HEK293 (cell line): ENCODE measurements at regions not wholly inside any gene's neighbourhood (a gene's known extent, or its start where the extent isn't known, plus 50 kb on each side); places are given as distances from the start of the nearest gene placed in this dataset.

Experiments used
- CTCF ChIA-PET: fragments of 350-600 bp; formaldehyde crosslinking; extraction: SDS; loops from one replicate; lab custom pipeline; 2021; ENCODE audit warnings: antibody characterized with exemption; lab: Yijun Ruan, JAX
- POLR2A ChIA-PET: fragments of 300-600 bp; formaldehyde crosslinking; extraction: SDS; loops from one replicate; lab custom pipeline; 2020; ENCODE audit warnings: antibody characterized with exemption, inconsistent platforms; lab: Yijun Ruan, JAX
- H3K27ac ChIP-seq: fragments of 200-500 bp; sonication (Bioruptor generic); 2 replicates; pipeline ENCODE4 v1.5.1; 2014; ENCODE audit warnings: low read depth, low read length, control low read depth, inconsistent platforms; ENCODE audit errors: extremely low read depth
- H3K36me3 ChIP-seq, 2 experiments: fragments of 200-500 bp in 1 of 2; sonication (Bioruptor generic) in 1 of 2; 1 replicate in 1 of 2; 2 replicates in 1 of 2; pipeline ENCODE4 v1.5.1; 2014 to 2017; ENCODE audit warnings: inconsistent platforms in 2 of 2, low read length in 2 of 2; ENCODE audit not compliant: control insufficient read depth in 2 of 2, insufficient read depth in 1 of 2
- H3K4me1 ChIP-seq: fragments of 200-500 bp; sonication (Bioruptor generic); 2 replicates; pipeline ENCODE4 v1.5.1; 2014; ENCODE audit warnings: mild to moderate bottlenecking, low read length, inconsistent platforms; ENCODE audit not compliant: control insufficient read depth, insufficient read depth
- H3K4me3 ChIP-seq: 2 replicates; pipeline ENCODE4 v1.5.1; 2011; ENCODE audit warnings: low read depth, mild to moderate bottlenecking, control low read depth, low read length, moderate library complexity
- H3K9me3 ChIP-seq: fragments of 200-500 bp; sonication (Bioruptor generic); 2 replicates; pipeline ENCODE4 v1.5.1; 2014; ENCODE audit warnings: low read depth, low read length, inconsistent platforms; ENCODE audit not compliant: control insufficient read depth, insufficient read depth
- ATF2 ChIP-seq: fragments of 450-650 bp; formaldehyde crosslinking; IDR thresholded peaks from 2 replicates; pipeline ENCODE4 v1.5.1; 2016; ENCODE audit warnings: missing biosample characterization, missing genetic modification characterization, low read depth
- FEZF1 ChIP-seq: fragments of 450-650 bp; formaldehyde crosslinking; IDR thresholded peaks from 2 replicates; pipeline ENCODE4 v1.5.1; 2016; ENCODE audit warnings: missing biosample characterization, missing genetic modification characterization
- HOXD13 ChIP-seq: sonication (generic); formaldehyde crosslinking; IDR thresholded peaks from 2 replicates; pipeline ENCODE4 v1.8.0; 2022; ENCODE audit warnings: missing genetic modification reagents, borderline replicate concordance
- INSM2 ChIP-seq: fragments of 450-650 bp; formaldehyde crosslinking; IDR thresholded peaks from 2 replicates; pipeline ENCODE4 v1.5.1; 2016; ENCODE audit warnings: missing biosample characterization, missing genetic modification characterization
- PRDM4 ChIP-seq: fragments of 450-650 bp; formaldehyde crosslinking; IDR thresholded peaks from 2 replicates; pipeline ENCODE4 v1.5.1; 2017; ENCODE audit warnings: missing biosample characterization, missing genetic modification characterization
- REPIN1 ChIP-seq: fragments of 450-650 bp; formaldehyde crosslinking; IDR thresholded peaks from 2 replicates; pipeline ENCODE4 v1.5.1; 2017; ENCODE audit warnings: missing biosample characterization, missing genetic modification characterization, low read depth
- SCRT1 ChIP-seq: fragments of 450-650 bp; formaldehyde crosslinking; IDR thresholded peaks from 2 replicates; pipeline ENCODE4 v1.5.1; 2016; ENCODE audit warnings: missing biosample characterization, missing genetic modification characterization, borderline replicate concordance
- ZBTB20 ChIP-seq: fragments of 450-650 bp; formaldehyde crosslinking; IDR thresholded peaks from 2 replicates; pipeline ENCODE4 v1.5.1; 2016; ENCODE audit warnings: missing biosample characterization, missing genetic modification characterization
- ZBTB21 ChIP-seq: fragments of 450-650 bp; formaldehyde crosslinking; IDR thresholded peaks from 2 replicates; pipeline ENCODE4 v1.5.1; 2017; ENCODE audit warnings: missing biosample characterization, missing genetic modification characterization
- ZEB2 ChIP-seq: fragments of 450-650 bp; formaldehyde crosslinking; IDR thresholded peaks from 2 replicates; pipeline ENCODE4 v1.5.1; 2016; ENCODE audit warnings: missing biosample characterization, missing genetic modification characterization
- ZFP69B ChIP-seq: fragments of 450-650 bp; formaldehyde crosslinking; IDR thresholded peaks from 2 replicates; pipeline ENCODE4 v1.5.1; 2016; ENCODE audit warnings: missing biosample characterization, missing genetic modification characterization
- ZNF169 ChIP-seq: fragments of 450-650 bp; formaldehyde crosslinking; IDR thresholded peaks from 2 replicates; pipeline ENCODE4 v1.5.1; 2016; ENCODE audit warnings: missing biosample characterization, missing genetic modification characterization
- ZNF202 ChIP-seq: fragments of 450-650 bp; formaldehyde crosslinking; IDR thresholded peaks from 2 replicates; pipeline ENCODE4 v1.5.1; 2016; ENCODE audit warnings: missing biosample characterization, missing genetic modification characterization, borderline replicate concordance
- ZNF211 ChIP-seq: fragments of 450-650 bp; formaldehyde crosslinking; IDR thresholded peaks from 2 replicates; pipeline ENCODE4 v1.5.1; 2016; ENCODE audit warnings: low read depth, missing biosample characterization, missing genetic modification characterization
- ZNF266 ChIP-seq: fragments of 450-650 bp; formaldehyde crosslinking; IDR thresholded peaks from 2 replicates; pipeline ENCODE4 v1.5.1; 2016; ENCODE audit warnings: missing biosample characterization, missing genetic modification characterization, low read depth
- ZNF335 ChIP-seq: fragments of 450-650 bp; formaldehyde crosslinking; conservative IDR thresholded peaks from 2 replicates; pipeline ENCODE4 v1.5.1; 2016; ENCODE audit warnings: missing biosample characterization, missing genetic modification characterization
- ZNF366 ChIP-seq: fragments of 450-650 bp; formaldehyde crosslinking; conservative IDR thresholded peaks from 2 replicates; pipeline ENCODE4 v1.5.1; 2016; ENCODE audit warnings: missing biosample characterization, missing genetic modification characterization
- ZNF37A ChIP-seq: fragments of 450-650 bp; IDR thresholded peaks from 2 replicates; pipeline ENCODE4 v1.5.1; 2018; ENCODE audit warnings: missing biosample characterization, missing genetic modification characterization
- ZNF416 ChIP-seq: fragments of 450-650 bp; formaldehyde crosslinking; IDR thresholded peaks from 2 replicates; pipeline ENCODE4 v1.5.1; 2016; ENCODE audit warnings: missing biosample characterization, missing genetic modification characterization
- ZNF423 ChIP-seq: fragments of 450-650 bp; formaldehyde crosslinking; IDR thresholded peaks from 2 replicates; pipeline ENCODE4 v1.5.1; 2016; ENCODE audit warnings: missing biosample characterization, missing genetic modification characterization
- ZNF513 ChIP-seq: fragments of 450-650 bp; IDR thresholded peaks from 2 replicates; pipeline ENCODE4 v1.5.1; 2018; ENCODE audit warnings: missing biosample characterization, missing genetic modification characterization
- ZNF624 ChIP-seq: fragments of 450-650 bp; formaldehyde crosslinking; IDR thresholded peaks from 2 replicates; pipeline ENCODE4 v1.5.1; 2017; ENCODE audit warnings: missing biosample characterization, missing genetic modification characterization
- ZNF654 ChIP-seq: fragments of 450-650 bp; formaldehyde crosslinking; IDR thresholded peaks from 2 replicates; pipeline ENCODE4 v1.5.1; 2016; ENCODE audit warnings: low read depth, missing biosample characterization, missing genetic modification characterization
- ZNF692 ChIP-seq: fragments of 450-650 bp; formaldehyde crosslinking; IDR thresholded peaks from 2 replicates; pipeline ENCODE4 v1.5.1; 2016; ENCODE audit warnings: missing biosample characterization, missing genetic modification characterization
- ZNF785 ChIP-seq: fragments of 450-650 bp; formaldehyde crosslinking; IDR thresholded peaks from 2 replicates; pipeline ENCODE4 v1.5.1; 2016; ENCODE audit warnings: missing biosample characterization, missing genetic modification characterization

- ChIA-PET POLR2A (interaction anchor here (0.6 kb wide), 1 partner anchor 851 kb away, joined by 3 read pairs; no protein-coding TSS in a partner anchor), CTCF (interaction anchor here (0.6 to 3.3 kb wide), 30 partner anchors 9 to 1119 kb away, joined by 3 to 30 read pairs (median 4); partner anchors contain the start of gene SWT1)
- H3K36me3 ChIP-seq: no peaks in the 10 kb centered on the region
- H3K4me1 ChIP-seq: no peaks in the 10 kb centered on the region
- no peak overlapping the region for H3K27ac ChIP-seq
- no peak for TF ChIP-seq ZNF513
- TF ChIP-seq ZNF692 (tag by site-specific recombination): 0 out of 2 replicates have a peak, but pooled peaks have one; percentile 31
- no peak for TF ChIP-seq PRDM4 (tag by site-specific recombination)
- no peak for TF ChIP-seq ZBTB20 (tag by site-specific recombination)
- no peak for TF ChIP-seq ZFP69B (tag by site-specific recombination)
- TF ChIP-seq ZNF785: no peak
- no peak for TF ChIP-seq ZEB2 (tag by site-specific recombination)
- TF ChIP-seq ZBTB21 (tag by site-specific recombination): no peak
- no peak for TF ChIP-seq ZNF423 (tag by site-specific recombination)
- no peak for TF ChIP-seq ZNF202 (tag by site-specific recombination)
- TF ChIP-seq REPIN1 (tag by site-specific recombination): no peak
- no peak for TF ChIP-seq ATF2
- peak; percentile 57 for TF ChIP-seq ZNF654 (tag by site-specific recombination)
- no peak for TF ChIP-seq ZNF37A (tag by site-specific recombination)
- TF ChIP-seq SCRT1 (tag by site-specific recombination): no peak
- no peak for TF ChIP-seq HOXD13 (CRISPR knock-in tag)
- no peaks in the 10 kb centered on the region for H3K9me3 ChIP-seq
- H3K4me3 ChIP-seq: no peak overlapping the region
Measured at GRCh38 chr1:185681034-185681633, 53.1 kb upstream of the HMCN1 start.

GRCh38 chr1:185680453-185680852, 53.7 kb upstream of the HMCN1 start:
- no peak overlapping the region for H3K27ac ChIP-seq
- no peaks in the 10 kb centered on the region for H3K9me3 ChIP-seq
- POLR2A ChIA-PET: no interaction called here
- no peaks in the 10 kb centered on the region for H3K36me3 ChIP-seq
- no peak for TF ChIP-seq ZNF211 (tag by site-specific recombination)
- no peak for TF ChIP-seq INSM2 (tag by site-specific recombination)
- no peak for TF ChIP-seq FEZF1 (tag by site-specific recombination)
- TF ChIP-seq ZNF266: no peak
- TF ChIP-seq ZNF335 (tag by site-specific recombination): no peak
- TF ChIP-seq ZBTB21 (tag by site-specific recombination): no peak
- TF ChIP-seq ZNF624 (tag by site-specific recombination): no peak
- no peak for TF ChIP-seq ZNF169 (tag by site-specific recombination)
- TF ChIP-seq ZNF416 (tag by site-specific recombination): no peak
- TF ChIP-seq ZNF366 (tag by site-specific recombination): no peak
- CTCF ChIA-PET: interaction anchor here (0.6 to 3.3 kb wide), 29 partner anchors 8 to 1120 kb away, joined by 3 to 30 read pairs (median 4); partner anchors contain the start of gene SWT1
- H3K4me1 ChIP-seq: no peaks in the 10 kb centered on the region
- H3K4me3 ChIP-seq: no peak overlapping the region
